ENCODE measurements at regions not wholly inside any gene's neighbourhood (a gene's known extent, or its start where the extent isn't known, plus 50 kb on each side); places are given as distances from the start of the nearest gene placed in this dataset.

GRCh38 chr13:50379584-50379983 is 364.3 kb downstream of the KCNRG start:
- no peak for TF ChIP-seq GATA2 (IDR thresholded peaks at IDR 0.05; ENCODE audit: low read depth, low read length)
- no peak for TF ChIP-seq GATA3 (IDR thresholded peaks at IDR 0.05; ENCODE audit: low read depth, low read length)

Measured in SH-SY5Y (cell line).